Osteoblast (primary cell): ENCODE measurements at regions not wholly inside any gene's neighbourhood (a gene's known extent, or its start where the extent isn't known, plus 50 kb on each side); places are given as distances from the start of the nearest gene placed in this dataset.

Experiments used
- DNase-seq: peaks from one replicate; pipeline ENCODE4 v3.0.0; 2011; ENCODE audit warnings: low spot score, mixed read lengths; ENCODE audit not compliant: insufficient read length; ENCODE audit errors: missing footprints
- H2AFZ ChIP-seq: 2 replicates; pipeline ENCODE4 v1.6.0; 2011; ENCODE audit warnings: mild to moderate bottlenecking, low read length
- H3K27ac ChIP-seq: 2 replicates; pipeline ENCODE4 v1.5.1; 2011; ENCODE audit warnings: mild to moderate bottlenecking, low read depth, low read length, moderate library complexity
- H3K27me3 ChIP-seq: 2 replicates; pipeline ENCODE4 v1.6.0; 2012; ENCODE audit warnings: mild to moderate bottlenecking, control low read depth, inconsistent platforms, low read length, moderate library complexity; ENCODE audit not compliant: insufficient read depth
- H3K36me3 ChIP-seq: 2 replicates; pipeline ENCODE4 v1.5.1; 2011; ENCODE audit warnings: mild to moderate bottlenecking, low read length, control low read depth, moderate library complexity; ENCODE audit not compliant: insufficient read depth
- H3K4me1 ChIP-seq: 2 replicates; pipeline ENCODE4 v1.5.1; 2011; ENCODE audit warnings: mild to moderate bottlenecking, low read length, control low read depth, moderate library complexity; ENCODE audit not compliant: insufficient read depth
- H3K4me2 ChIP-seq: 2 replicates; pipeline ENCODE4 v1.6.0; 2011; ENCODE audit warnings: mild to moderate bottlenecking, low read length; ENCODE audit not compliant: insufficient read depth
- H3K4me3 ChIP-seq: fragments of 200-600 bp; sonication (generic); 3 replicates; pipeline ENCODE4 v1.5.1; 2012; ENCODE audit warnings: mild to moderate bottlenecking, low read length, inconsistent platforms; ENCODE audit not compliant: insufficient read depth
- H3K79me2 ChIP-seq: 2 replicates; pipeline ENCODE4 v1.6.0; 2012; ENCODE audit warnings: mild to moderate bottlenecking, low read length, control low read depth, inconsistent platforms; ENCODE audit not compliant: insufficient read depth
- H3K9me3 ChIP-seq: 2 replicates; pipeline ENCODE4 v1.5.1; 2011; ENCODE audit warnings: low read depth, low read length, control low read depth
- H4K20me1 ChIP-seq: 2 replicates; pipeline ENCODE4 v1.6.0; 2012; ENCODE audit warnings: mild to moderate bottlenecking, low read length, control low read depth; ENCODE audit not compliant: insufficient read depth
- CTCF ChIP-seq: IDR thresholded peaks from 2 replicates; pipeline ENCODE4 v1.5.1; 2011; ENCODE audit warnings: mild to moderate bottlenecking, low read depth, low read length, moderate library complexity; ENCODE audit errors: extremely low read depth

GRCh38 chr5:118681655-118682054 lies 306.7 kb downstream of the DTWD2 start:
- Histone ChIP-seq H3K4me1 (no peaks in the 10 kb centered on the region), H3K27ac (no peak overlapping the region), H3K27me3 (no peaks in the 10 kb centered on the region), H3K4me2 (no peak overlapping the region), H3K79me2 (no peaks in the 10 kb centered on the region), H3K36me3 (no peaks in the 10 kb centered on the region), H3K9me3 (peaks cover 2% of the 10 kb centered on the region), H4K20me1 (no peaks in the 10 kb centered on the region), H2AFZ (no peak overlapping the region), H3K4me3 (no peak overlapping the region)
- no peak for TF ChIP-seq CTCF
- no peak for DNase-seq

- H3K4me2 ChIP-seq = no peak overlapping the region
- H2AFZ ChIP-seq = no peak overlapping the region
- no peak overlapping the region for H3K27ac ChIP-seq
- no peaks in the 10 kb centered on the region for H3K36me3 ChIP-seq
- H3K9me3 ChIP-seq = peaks cover 2% of the 10 kb centered on the region
- no peaks in the 10 kb centered on the region for H4K20me1 ChIP-seq
- TF ChIP-seq CTCF = no peak
- DNase-seq = no peak
- no peak overlapping the region for H3K4me3 ChIP-seq
- H3K4me1 ChIP-seq = no peaks in the 10 kb centered on the region
- no peaks in the 10 kb centered on the region for H3K27me3 ChIP-seq
- H3K79me2 ChIP-seq = no peaks in the 10 kb centered on the region
These were observed 308.9 kb downstream of the DTWD2 start for GRCh38 chr5:118679264-118679940.

GRCh38 chr5:118678746-118679145 lies 309.6 kb downstream of the DTWD2 start:
- peaks cover 2% of the 10 kb centered on the region for H3K9me3 ChIP-seq
- H3K27ac ChIP-seq = no peak overlapping the region
- no peaks in the 10 kb centered on the region for H4K20me1 ChIP-seq
- no peak overlapping the region for H3K4me3 ChIP-seq
- no peaks in the 10 kb centered on the region for H3K79me2 ChIP-seq
- no peak for DNase-seq
- no peaks in the 10 kb centered on the region for H3K27me3 ChIP-seq
- H3K4me2 ChIP-seq = no peak overlapping the region
- H3K36me3 ChIP-seq = no peaks in the 10 kb centered on the region
- TF ChIP-seq CTCF = no peak
- H3K4me1 ChIP-seq = no peaks in the 10 kb centered on the region
- no peak overlapping the region for H2AFZ ChIP-seq

GRCh38 chr5:118675247-118675646 lies 313.1 kb downstream of the DTWD2 start:
- Histone ChIP-seq H3K9me3 (no peaks in the 10 kb centered on the region), H3K4me1 (no peaks in the 10 kb centered on the region), H3K27me3 (no peaks in the 10 kb centered on the region), H3K4me3 (no peak overlapping the region), H4K20me1 (no peaks in the 10 kb centered on the region), H3K79me2 (no peaks in the 10 kb centered on the region), H3K36me3 (no peaks in the 10 kb centered on the region), H3K27ac (no peak overlapping the region), H2AFZ (no peak overlapping the region), H3K4me2 (no peak overlapping the region)
- no peak for DNase-seq
- TF ChIP-seq CTCF = no peak
